ENCODE measurements at regions not wholly inside any gene's neighbourhood (a gene's known extent, or its start where the extent isn't known, plus 50 kb on each side); places are given as distances from the start of the nearest gene placed in this dataset.

- no peak for DNase-seq (ENCODE audit: extremely low read depth, low read depth)
These were observed 231.4 kb upstream of the RGPD4 start for GRCh38 chr2:107595285-107595684.

- DNase-seq (ENCODE audit: extremely low read depth, low read depth) = peak; percentile 70
These were observed 230.9 kb upstream of the RGPD4 start for GRCh38 chr2:107595749-107596148.

GRCh38 chr2:107597507-107597906, 229.2 kb upstream of the RGPD4 start:
- no peak for DNase-seq (ENCODE audit: extremely low read depth, low read depth)

GRCh38 chr2:107602801-107603200, 223.9 kb upstream of the RGPD4 start:
- no peak for DNase-seq (ENCODE audit: extremely low read depth, low read depth)

- DNase-seq (ENCODE audit: extremely low read depth, low read depth) = no peak
These were observed 219.6 kb upstream of the RGPD4 start for GRCh38 chr2:107607054-107607453.

GRCh38 chr2:107607473-107607872, 219.2 kb upstream of the RGPD4 start:
- no peak for DNase-seq (ENCODE audit: extremely low read depth, low read depth)

- DNase-seq (ENCODE audit: extremely low read depth, low read depth) = no peak
These were observed 211.7 kb upstream of the RGPD4 start for GRCh38 chr2:107615039-107615438.

- no peak for DNase-seq (ENCODE audit: extremely low read depth, low read depth)
These were observed 207.9 kb upstream of the RGPD4 start for GRCh38 chr2:107618769-107619168.

GRCh38 chr2:107621186-107622165, 205.2 kb upstream of the RGPD4 start:
- DNase-seq (ENCODE audit: extremely low read depth, low read depth) = no peak

GRCh38 chr2:107622741-107623310, 203.9 kb upstream of the RGPD4 start:
- no peak for DNase-seq (ENCODE audit: extremely low read depth, low read depth)

- DNase-seq (ENCODE audit: extremely low read depth, low read depth) = no peak
These were observed 200.7 kb upstream of the RGPD4 start for GRCh38 chr2:107625982-107626381.

- no peak for DNase-seq (ENCODE audit: extremely low read depth, low read depth)
These were observed 199.5 kb upstream of the RGPD4 start for GRCh38 chr2:107627164-107627563.

GRCh38 chr2:107627926-107628325, 198.8 kb upstream of the RGPD4 start:
- DNase-seq (ENCODE audit: extremely low read depth, low read depth) = no peak

GRCh38 chr2:107633580-107634147, 193.0 kb upstream of the RGPD4 start:
- DNase-seq (ENCODE audit: extremely low read depth, low read depth) = peak; percentile 82

- no peak for DNase-seq (ENCODE audit: extremely low read depth, low read depth)
These were observed 192.5 kb upstream of the RGPD4 start for GRCh38 chr2:107634172-107634571.

- DNase-seq (ENCODE audit: extremely low read depth, low read depth) = no peak
These were observed 190.8 kb upstream of the RGPD4 start for GRCh38 chr2:107635883-107636282.

GRCh38 chr2:107645586-107645985, 181.1 kb upstream of the RGPD4 start:
- DNase-seq (ENCODE audit: extremely low read depth, low read depth) = no peak

GRCh38 chr2:107648781-107649404, 177.8 kb upstream of the RGPD4 start:
- DNase-seq (ENCODE audit: extremely low read depth, low read depth) = no peak

GRCh38 chr2:107657049-107657448, 169.6 kb upstream of the RGPD4 start:
- DNase-seq (ENCODE audit: extremely low read depth, low read depth) = no peak

GRCh38 chr2:107663632-107664031, 163.1 kb upstream of the RGPD4 start:
- no peak for DNase-seq (ENCODE audit: extremely low read depth, low read depth)

- DNase-seq (ENCODE audit: extremely low read depth, low read depth) = peak; percentile 30
These were observed 157.4 kb upstream of the RGPD4 start for GRCh38 chr2:107669335-107669734.
